Epithelial cell of esophagus (primary cell): ENCODE measurements at regions not wholly inside any gene's neighbourhood (a gene's known extent, or its start where the extent isn't known, plus 50 kb on each side); places are given as distances from the start of the nearest gene placed in this dataset.

Experiments
- DNase-seq: peaks from one replicate; pipeline ENCODE4 v3.0.0; 2010; ENCODE audit warnings: low read depth
- H3K4me3 ChIP-seq: 2 replicates; pipeline ENCODE4 v1.5.1; 2011; ENCODE audit warnings: mild to moderate bottlenecking, low read length, control low read depth
- CTCF ChIP-seq: IDR thresholded peaks from 2 replicates; pipeline ENCODE4 v1.5.1; 2011; ENCODE audit warnings: low read depth, mild to moderate bottlenecking, low read length, control low read depth, inconsistent platforms; ENCODE audit not compliant: insufficient read depth; ENCODE audit errors: missing control alignments

- DNase-seq: no peak
- no peak overlapping the region for H3K4me3 ChIP-seq
- no peak for TF ChIP-seq CTCF
Measured at GRCh38 chr14:87152693-87153092, 840.3 kb downstream of the GALC start.

- no peak overlapping the region for H3K4me3 ChIP-seq
- DNase-seq: peak; percentile 54
- no peak for TF ChIP-seq CTCF
Measured at GRCh38 chr14:87149583-87150354, 843.2 kb downstream of the GALC start.

GRCh38 chr14:87148655-87149054 lies 844.3 kb downstream of the GALC start:
- DNase-seq: no peak
- TF ChIP-seq CTCF: no peak
- H3K4me3 ChIP-seq: no peak overlapping the region

- no peak for TF ChIP-seq CTCF
- no peak overlapping the region for H3K4me3 ChIP-seq
- DNase-seq: no peak
Measured at GRCh38 chr14:87142551-87143211, 850.3 kb downstream of the GALC start.

- TF ChIP-seq CTCF: no peak
- no peak for DNase-seq
- H3K4me3 ChIP-seq: no peak overlapping the region
Measured at GRCh38 chr14:87141801-87142200, 851.2 kb downstream of the GALC start.

GRCh38 chr14:87139299-87139698 lies 853.7 kb downstream of the GALC start:
- no peak for TF ChIP-seq CTCF
- H3K4me3 ChIP-seq: no peak overlapping the region
- peak; percentile 19 for DNase-seq
